WTC11 (cell line): ENCODE measurements at regions not wholly inside any gene's neighbourhood (a gene's known extent, or its start where the extent isn't known, plus 50 kb on each side); places are given as distances from the start of the nearest gene placed in this dataset.

Experiments used
- ATAC-seq: fragments of 200-7000 bp; cut with Tn5 transposase; 2 replicates; pipeline ENCODE4 v1.10.0; 2021; ENCODE audit warnings: mild to moderate bottlenecking, moderate library complexity
- CTCF ChIA-PET: fragments of 300-600 bp; sonication (Branson Sonifier 250); formaldehyde crosslinking; loops from one replicate; lab custom pipeline; 2021; ENCODE audit warnings: antibody characterized with exemption; lab: Charles Lee
- POLR2A ChIA-PET: fragments of 350-600 bp; sonication (Branson Sonifier 250); formaldehyde crosslinking; loops from one replicate; lab custom pipeline; 2021; ENCODE audit warnings: antibody characterized with exemption; lab: Charles Lee
- DNase-seq: peaks from one replicate; pipeline ENCODE4 v3.0.0; 2021; ENCODE audit warnings: low spot score
- H3K27ac Mint-ChIP-seq: 2 replicates; pipeline ENCODE4 v1.8.0; 2021; ENCODE audit warnings: mixed read lengths
- H3K27me3 Mint-ChIP-seq: 2 replicates; pipeline ENCODE4 v1.8.0; 2021; ENCODE audit warnings: low read depth, mild to moderate bottlenecking, moderate library complexity, mixed read lengths
- H3K36me3 Mint-ChIP-seq: 2 replicates; pipeline ENCODE4 v1.8.0; 2021; ENCODE audit warnings: mixed read lengths
- H3K4me1 Mint-ChIP-seq: 2 replicates; pipeline ENCODE4 v1.8.0; 2022; ENCODE audit warnings: mixed read lengths
- H3K4me3 Mint-ChIP-seq: 2 replicates; pipeline ENCODE4 v1.8.0; 2021; ENCODE audit warnings: mild to moderate bottlenecking, moderate library complexity, mixed read lengths
- H3K9me3 Mint-ChIP-seq: 2 replicates; pipeline ENCODE4 v1.8.0; 2021; ENCODE audit warnings: mixed read lengths
- ARID4B ChIP-seq: sonication (generic); formaldehyde crosslinking; IDR thresholded peaks from 2 replicates; pipeline ENCODE4 v1.8.0; 2023; ENCODE audit warnings: missing genetic modification reagents, mild to moderate bottlenecking, borderline replicate concordance
- ATF2 ChIP-seq: sonication (generic); formaldehyde crosslinking; IDR thresholded peaks from 2 replicates; pipeline ENCODE4 v1.8.1; 2022; ENCODE audit warnings: low read depth, missing genetic modification reagents, borderline replicate concordance
- CDX4 ChIP-seq: fragments of 250-450 bp; sonication (Bioruptor Pico); IDR thresholded peaks from 2 replicates; pipeline ENCODE4 v1.9.0; 2021; ENCODE audit warnings: moderate library complexity, mild to moderate bottlenecking, inconsistent platforms, borderline replicate concordance
- E2F1 ChIP-seq: sonication (generic); formaldehyde crosslinking; IDR thresholded peaks from 2 replicates; pipeline ENCODE4 v1.8.0; 2022; ENCODE audit warnings: mild to moderate bottlenecking, missing genetic modification reagents
- GRHL2 ChIP-seq: fragments of 250-450 bp; sonication (Bioruptor Pico); IDR thresholded peaks from 2 replicates; pipeline ENCODE4 v1.8.0; 2022; ENCODE audit warnings: mild to moderate bottlenecking, moderate library complexity; ENCODE audit not compliant: insufficient replicate concordance, severe bottlenecking
- HMGXB4 ChIP-seq: sonication (generic); formaldehyde crosslinking; IDR thresholded peaks from 2 replicates; pipeline ENCODE4 v1.8.1; 2023; ENCODE audit warnings: mild to moderate bottlenecking, moderate library complexity, missing genetic modification reagents
- MAX ChIP-seq: sonication (generic); formaldehyde crosslinking; IDR thresholded peaks from 2 replicates; pipeline ENCODE4 v1.8.0; 2022; ENCODE audit warnings: mild to moderate bottlenecking, missing genetic modification reagents
- MLX ChIP-seq: sonication (generic); formaldehyde crosslinking; IDR thresholded peaks from 2 replicates; pipeline ENCODE4 v1.8.1; 2023; ENCODE audit warnings: mild to moderate bottlenecking, missing genetic modification reagents, moderate library complexity
- NFYB ChIP-seq: sonication (generic); formaldehyde crosslinking; conservative IDR thresholded peaks from 2 replicates; pipeline ENCODE4 v1.8.0; 2022; ENCODE audit warnings: low read depth, missing genetic modification reagents
- RELA ChIP-seq: sonication (generic); formaldehyde crosslinking; IDR thresholded peaks from 2 replicates; pipeline ENCODE4 v1.8.1; 2022; ENCODE audit warnings: missing genetic modification reagents, mild to moderate bottlenecking, borderline replicate concordance
- RORB ChIP-seq: fragments of 250-450 bp; sonication (Bioruptor Pico); IDR thresholded peaks from 2 replicates; pipeline ENCODE4 v1.9.0; 2021; ENCODE audit warnings: mild to moderate bottlenecking
- STAT6 ChIP-seq: sonication (generic); formaldehyde crosslinking; conservative IDR thresholded peaks from 2 replicates; pipeline ENCODE4 v1.8.1; 2023; ENCODE audit warnings: mild to moderate bottlenecking, low read depth, missing genetic modification reagents, moderate library complexity
- USF2 ChIP-seq: sonication (generic); formaldehyde crosslinking; IDR thresholded peaks from 2 replicates; pipeline ENCODE4 v1.8.1; 2023; ENCODE audit warnings: mild to moderate bottlenecking, missing genetic modification reagents, moderate library complexity
- ZNF232 ChIP-seq: sonication (generic); formaldehyde crosslinking; IDR thresholded peaks from 2 replicates; pipeline ENCODE4 v1.8.0; 2022; ENCODE audit warnings: mild to moderate bottlenecking, missing genetic modification reagents
- ZNF423 ChIP-seq: fragments of 250-450 bp; sonication (Bioruptor Pico); IDR thresholded peaks from 2 replicates; pipeline ENCODE4 v2.1.2; 2022; ENCODE audit warnings: mild to moderate bottlenecking, moderate library complexity
- ZSCAN18 ChIP-seq: fragments of 250-450 bp; sonication (Bioruptor Pico); IDR thresholded peaks from 2 replicates; pipeline ENCODE4 v2.1.2; 2022; ENCODE audit warnings: mild to moderate bottlenecking, moderate library complexity

GRCh38 chr2:226408141-226408540 is 391.5 kb downstream of the IRS1 start:
- DNase-seq (no peak), ATAC-seq (peak; percentile 22; the same call in 1 of the 2 replicates)
- H3K36me3 Mint-ChIP-seq: no peaks in the 10 kb centered on the region
- H3K4me3 Mint-ChIP-seq: no peak overlapping the region
- peaks cover 26% of the 10 kb centered on the region for H3K4me1 Mint-ChIP-seq
- CTCF ChIA-PET: no interaction called here
- peaks cover 13% of the 10 kb centered on the region for H3K9me3 Mint-ChIP-seq
- TF ChIP-seq ATF2 (CRISPR knock-in tag) (no peak), RORB (CRISPR knock-in tag) (no peak)
- peak overlapping the region; percentile 40 for H3K27ac Mint-ChIP-seq
- POLR2A ChIA-PET: no interaction called here
- no peaks in the 10 kb centered on the region for H3K27me3 Mint-ChIP-seq

GRCh38 chr2:226407135-226407534 is 392.5 kb downstream of the IRS1 start:
- DNase-seq (no peak), ATAC-seq (no peak)
- Mint-ChIP-seq H3K4me1 (peaks cover 26% of the 10 kb centered on the region), H3K27me3 (no peaks in the 10 kb centered on the region), H3K27ac (no peak overlapping the region), H3K36me3 (no peaks in the 10 kb centered on the region), H3K9me3 (peaks cover 13% of the 10 kb centered on the region), H3K4me3 (no peak overlapping the region)
- POLR2A ChIA-PET: no interaction called here
- CTCF ChIA-PET: no interaction called here
- TF ChIP-seq MLX (CRISPR knock-in tag) (no peak), ZNF232 (no peak), ZNF423 (no peak), CDX4 (no peak), GRHL2 (CRISPR knock-in tag) (no peak), USF2 (CRISPR knock-in tag) (no peak), STAT6 (CRISPR knock-in tag) (no peak), MAX (CRISPR knock-in tag) (no peak)

GRCh38 chr2:226405465-226405864 is 394.2 kb downstream of the IRS1 start:
- no peak for ATAC-seq
- peaks cover 12% of the 10 kb centered on the region for H3K9me3 Mint-ChIP-seq
- no peak overlapping the region for H3K27ac Mint-ChIP-seq
- ChIA-PET CTCF (no interaction called here), POLR2A (no interaction called here)
- no peak overlapping the region for H3K4me3 Mint-ChIP-seq
- peaks cover 26% of the 10 kb centered on the region for H3K4me1 Mint-ChIP-seq
- H3K27me3 Mint-ChIP-seq: no peaks in the 10 kb centered on the region
- H3K36me3 Mint-ChIP-seq: no peaks in the 10 kb centered on the region
- no peak for DNase-seq
- TF ChIP-seq E2F1 (CRISPR knock-in tag) (no peak), HMGXB4 (CRISPR knock-in tag) (no peak), ZSCAN18 (CRISPR knock-in tag) (no peak), RELA (no peak), ARID4B (CRISPR knock-in tag) (no peak), NFYB (CRISPR knock-in tag) (no peak)
